Right lobe of liver (tissue), 4 donors: ENCODE measurements at regions not wholly inside any gene's neighbourhood (a gene's known extent, or its start where the extent isn't known, plus 50 kb on each side); places are given as distances from the start of the nearest gene placed in this dataset.

ENCODE experiments used
- POLR2A ChIP-seq: fragments of 450-650 bp; IDR thresholded peaks from one replicate; pipeline ENCODE4 v1.6.1; 2017; ENCODE audit warnings: antibody characterized with exemption, mild to moderate bottlenecking
- TF ChIP-seq, protein P1 (sequence below), 4 donors: fragments of 200-600 bp in 3 of 4; fragments of 450-650 bp in 1 of 4; IDR thresholded peaks; one replicate each; pipeline versions ENCODE4 v1.5.1 to v1.8.0; 2016 to 2022; ENCODE audit warnings: antibody characterized with exemption in 4 of 4, mild to moderate bottlenecking in 2 of 4
- donor health status: DM: no; HTN: no; CAD: no.
- donor health status: DM: no; HTN: no; CAD: no.
- donor health status: DM: no; HTN: yes; CAD: no.

DNA sequence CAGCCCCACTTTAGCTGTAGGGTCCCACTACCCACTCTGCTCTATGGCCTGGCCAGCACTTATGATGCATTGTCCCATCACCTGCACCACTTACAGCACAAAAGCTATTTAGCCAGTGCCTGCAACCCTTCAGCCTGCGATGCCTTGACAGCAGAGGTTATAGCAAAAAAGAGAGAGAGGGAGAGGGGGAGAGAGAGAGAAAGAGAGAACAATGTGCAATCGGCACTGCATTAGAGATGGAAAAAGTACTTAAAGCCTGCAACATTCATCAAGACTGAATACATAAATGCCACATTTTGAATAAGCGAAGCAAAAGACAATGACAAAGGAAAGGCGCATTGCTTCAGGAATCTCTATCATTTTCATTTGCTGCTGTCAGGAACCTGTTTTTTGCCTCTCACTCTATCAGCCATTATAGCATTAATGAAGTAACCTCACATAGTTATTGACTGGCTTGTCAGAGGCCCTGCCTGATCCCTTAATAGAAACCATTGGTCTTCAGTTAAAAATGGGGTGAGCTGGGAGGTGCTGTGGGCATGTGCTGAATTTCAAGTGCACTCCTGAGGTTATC, 833.1 kb downstream of the BCL11A start:
- no peak for TF ChIP-seq POLR2A
- TF ChIP-seq, protein P1, sequence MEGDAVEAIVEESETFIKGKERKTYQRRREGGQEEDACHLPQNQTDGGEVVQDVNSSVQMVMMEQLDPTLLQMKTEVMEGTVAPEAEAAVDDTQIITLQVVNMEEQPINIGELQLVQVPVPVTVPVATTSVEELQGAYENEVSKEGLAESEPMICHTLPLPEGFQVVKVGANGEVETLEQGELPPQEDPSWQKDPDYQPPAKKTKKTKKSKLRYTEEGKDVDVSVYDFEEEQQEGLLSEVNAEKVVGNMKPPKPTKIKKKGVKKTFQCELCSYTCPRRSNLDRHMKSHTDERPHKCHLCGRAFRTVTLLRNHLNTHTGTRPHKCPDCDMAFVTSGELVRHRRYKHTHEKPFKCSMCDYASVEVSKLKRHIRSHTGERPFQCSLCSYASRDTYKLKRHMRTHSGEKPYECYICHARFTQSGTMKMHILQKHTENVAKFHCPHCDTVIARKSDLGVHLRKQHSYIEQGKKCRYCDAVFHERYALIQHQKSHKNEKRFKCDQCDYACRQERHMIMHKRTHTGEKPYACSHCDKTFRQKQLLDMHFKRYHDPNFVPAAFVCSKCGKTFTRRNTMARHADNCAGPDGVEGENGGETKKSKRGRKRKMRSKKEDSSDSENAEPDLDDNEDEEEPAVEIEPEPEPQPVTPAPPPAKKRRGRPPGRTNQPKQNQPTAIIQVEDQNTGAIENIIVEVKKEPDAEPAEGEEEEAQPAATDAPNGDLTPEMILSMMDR (IDR thresholded peaks at IDR 0.05), result no peak
